ENCODE measurements at regions not wholly inside any gene's neighbourhood (a gene's known extent, or its start where the extent isn't known, plus 50 kb on each side); places are given as distances from the start of the nearest gene placed in this dataset.

GRCh38 chr11:105211806-105212554, 72.4 kb upstream of the CARD18 start:
- Histone ChIP-seq H3K4me1 (no peaks in the 10 kb centered on the region), H3K36me3 (no peaks in the 10 kb centered on the region), H3K4me3 (no peak overlapping the region), H3K9me3 (no peaks in the 10 kb centered on the region), H3K27me3 (no peaks in the 10 kb centered on the region), H3K27ac (replicated peaks in 1 of 4) (no peak overlapping the region)
- DNase-seq (ENCODE audit: extremely low spot score) = no peak
- intact Hi-C loops (cut with DNase I) = no loop called here
- TF ChIP-seq EP300 (IDR thresholded peaks at IDR 0.05) = no peak
- TF ChIP-seq, protein P1, sequence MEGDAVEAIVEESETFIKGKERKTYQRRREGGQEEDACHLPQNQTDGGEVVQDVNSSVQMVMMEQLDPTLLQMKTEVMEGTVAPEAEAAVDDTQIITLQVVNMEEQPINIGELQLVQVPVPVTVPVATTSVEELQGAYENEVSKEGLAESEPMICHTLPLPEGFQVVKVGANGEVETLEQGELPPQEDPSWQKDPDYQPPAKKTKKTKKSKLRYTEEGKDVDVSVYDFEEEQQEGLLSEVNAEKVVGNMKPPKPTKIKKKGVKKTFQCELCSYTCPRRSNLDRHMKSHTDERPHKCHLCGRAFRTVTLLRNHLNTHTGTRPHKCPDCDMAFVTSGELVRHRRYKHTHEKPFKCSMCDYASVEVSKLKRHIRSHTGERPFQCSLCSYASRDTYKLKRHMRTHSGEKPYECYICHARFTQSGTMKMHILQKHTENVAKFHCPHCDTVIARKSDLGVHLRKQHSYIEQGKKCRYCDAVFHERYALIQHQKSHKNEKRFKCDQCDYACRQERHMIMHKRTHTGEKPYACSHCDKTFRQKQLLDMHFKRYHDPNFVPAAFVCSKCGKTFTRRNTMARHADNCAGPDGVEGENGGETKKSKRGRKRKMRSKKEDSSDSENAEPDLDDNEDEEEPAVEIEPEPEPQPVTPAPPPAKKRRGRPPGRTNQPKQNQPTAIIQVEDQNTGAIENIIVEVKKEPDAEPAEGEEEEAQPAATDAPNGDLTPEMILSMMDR (IDR thresholded peaks at IDR 0.05) = no peak
- no peak for TF ChIP-seq POLR2AphosphoS5 (IDR thresholded peaks at IDR 0.05)
- TF ChIP-seq POLR2A (IDR thresholded peaks at IDR 0.05; ENCODE audit: low read depth) = no peak
- WGBS = 68% methylated on average over 5 of the region's 5 CpGs

GRCh38 chr11:105208019-105208418, 68.5 kb upstream of the CARD18 start:
- Histone ChIP-seq H3K27me3 (no peaks in the 10 kb centered on the region), H3K4me3 (no peak overlapping the region), H3K36me3 (no peaks in the 10 kb centered on the region), H3K4me1 (no peaks in the 10 kb centered on the region), H3K9me3 (no peaks in the 10 kb centered on the region), H3K27ac (replicated peaks in 1 of 4) (no peak overlapping the region)
- no peak for DNase-seq (ENCODE audit: extremely low spot score)
- 95% methylated on average over 4 of the region's 4 CpGs for WGBS
- no peak for TF ChIP-seq POLR2AphosphoS5 (IDR thresholded peaks at IDR 0.05)
- no peak for TF ChIP-seq POLR2A (IDR thresholded peaks at IDR 0.05; ENCODE audit: low read depth)
- TF ChIP-seq, protein P1 (IDR thresholded peaks at IDR 0.05) = no peak
- TF ChIP-seq EP300 (IDR thresholded peaks at IDR 0.05) = no peak
- intact Hi-C loops (cut with DNase I) = no loop called here

DNA sequence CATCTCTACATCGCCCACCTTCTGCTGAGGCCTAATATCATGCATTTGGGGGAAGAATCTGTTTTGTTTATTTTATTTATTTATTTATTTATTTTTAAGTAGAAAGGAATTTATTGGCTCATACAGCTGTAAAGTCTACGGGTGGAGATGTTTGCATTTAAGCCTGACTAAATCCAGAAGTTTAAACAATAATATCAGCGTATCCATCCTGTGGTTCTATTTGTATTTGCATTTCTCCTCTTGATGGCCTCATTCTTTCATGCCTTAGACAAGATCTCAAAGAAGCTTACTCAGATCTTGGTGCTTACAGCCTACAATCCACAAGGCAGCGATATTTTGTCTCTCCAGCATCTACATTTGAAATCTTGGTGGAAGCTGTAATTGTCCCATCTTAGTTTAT, 67.1 kb upstream of the CARD18 start:
- Histone ChIP-seq H3K27me3 (no peaks in the 10 kb centered on the region), H3K27ac (replicated peaks in 1 of 4) (no peak overlapping the region), H3K4me3 (no peak overlapping the region), H3K36me3 (no peaks in the 10 kb centered on the region), H3K9me3 (no peaks in the 10 kb centered on the region), H3K4me1 (no peaks in the 10 kb centered on the region)
- TF ChIP-seq, protein P1 (IDR thresholded peaks at IDR 0.05) = no peak
- no peak for TF ChIP-seq POLR2AphosphoS5 (IDR thresholded peaks at IDR 0.05)
- TF ChIP-seq EP300 (IDR thresholded peaks at IDR 0.05) = no peak
- TF ChIP-seq POLR2A (IDR thresholded peaks at IDR 0.05; ENCODE audit: low read depth) = no peak
- no peak for DNase-seq (ENCODE audit: extremely low spot score)
- intact Hi-C loops (cut with DNase I) = no loop called here
- WGBS = over 99% methylated on average over 4 of the region's 4 CpGs

DNA sequence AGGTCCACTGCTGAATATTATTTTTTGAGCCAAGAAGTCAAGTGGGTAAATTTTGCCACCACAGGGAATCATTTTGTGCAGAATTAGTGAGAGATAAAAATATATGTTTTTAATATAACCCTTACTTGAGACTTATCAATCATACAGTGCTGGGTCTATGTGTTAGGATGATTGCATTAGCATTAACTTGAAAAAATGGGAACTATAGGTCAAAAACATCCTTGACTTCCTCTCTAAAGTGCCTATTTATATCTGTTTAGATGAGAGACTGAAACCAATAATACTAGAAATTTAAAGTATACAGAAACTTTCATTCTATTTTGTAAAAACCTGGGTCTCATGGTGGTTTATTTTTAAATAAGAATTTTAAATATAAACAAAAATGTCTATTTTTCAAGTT, 65.1 kb upstream of the CARD18 start:
- TF ChIP-seq POLR2AphosphoS5 (IDR thresholded peaks at IDR 0.05) (no peak), POLR2A (IDR thresholded peaks at IDR 0.05; ENCODE audit: low read depth) (no peak), EP300 (IDR thresholded peaks at IDR 0.05) (no peak)
- TF ChIP-seq, protein P1 (IDR thresholded peaks at IDR 0.05) = no peak
- DNase-seq (ENCODE audit: extremely low spot score) = no peak
- no peaks in the 10 kb centered on the region for H3K9me3 ChIP-seq
- H3K27ac ChIP-seq (replicated peaks in 1 of 4) = no peak overlapping the region
- H3K27me3 ChIP-seq = no peaks in the 10 kb centered on the region
- H3K4me3 ChIP-seq = no peak overlapping the region
- intact Hi-C loops (cut with DNase I) = no loop called here
- no peaks in the 10 kb centered on the region for H3K36me3 ChIP-seq
- H3K4me1 ChIP-seq = no peaks in the 10 kb centered on the region

All from esophagus muscularis mucosa (tissue), 4 donors.